NCI-H1417 (cell line): ENCODE measurements at regions not wholly inside any gene's neighbourhood (a gene's known extent, or its start where the extent isn't known, plus 50 kb on each side); places are given as distances from the start of the nearest gene placed in this dataset.
"Not testable (repeated sequence)": the region's sequence is repeated elsewhere in the genome, so short reads cannot be mapped to it uniquely, and the experiment has no call there.

Experiments
- DNase-seq, 3 experiments: peaks; one replicate each; lab custom pipeline; 2025; lab: John Stamatoyannopoulos, UW

GRCh38 chrX:113512700-113513395 lies 672.2 kb upstream of the AMOT start:
- DNase-seq: no peak

- DNase-seq: no peak
Observed at GRCh38 chrX:113510586-113510985, 670.0 kb upstream of the AMOT start.

GRCh38 chrX:113492895-113493294 lies 652.3 kb upstream of the AMOT start:
- DNase-seq: no peak

GRCh38 chrX:113473418-113473817 lies 632.8 kb upstream of the AMOT start:
- no peak for DNase-seq

- DNase-seq: not testable (repeated sequence)
Observed at GRCh38 chrX:113473015-113473414, 632.4 kb upstream of the AMOT start.

GRCh38 chrX:113470166-113470565 lies 629.5 kb upstream of the AMOT start:
- no peak for DNase-seq

GRCh38 chrX:113457719-113458118 lies 617.1 kb upstream of the AMOT start:
- no peak for DNase-seq

GRCh38 chrX:113455582-113455981 lies 615.0 kb upstream of the AMOT start:
- no peak for DNase-seq

- DNase-seq: no peak
Observed at GRCh38 chrX:113429011-113429410, 588.4 kb upstream of the AMOT start.

- DNase-seq: no peak
Observed at GRCh38 chrX:113422323-113422722, 581.7 kb upstream of the AMOT start.

GRCh38 chrX:113421432-113421831 lies 580.8 kb upstream of the AMOT start:
- no peak for DNase-seq

- DNase-seq: no peak
Observed at GRCh38 chrX:113412106-113412505, 571.5 kb upstream of the AMOT start.

- no peak for DNase-seq
Observed at GRCh38 chrX:113408843-113409242, 568.2 kb upstream of the AMOT start.

GRCh38 chrX:113400193-113400704 lies 559.6 kb upstream of the AMOT start:
- DNase-seq: no peak

- DNase-seq: no peak
Observed at GRCh38 chrX:113399506-113400192, 559.0 kb upstream of the AMOT start.

GRCh38 chrX:113392355-113392754 lies 551.7 kb upstream of the AMOT start:
- no peak for DNase-seq

GRCh38 chrX:113391875-113392274 lies 551.2 kb upstream of the AMOT start:
- no peak for DNase-seq

GRCh38 chrX:113390531-113390930 lies 549.9 kb upstream of the AMOT start:
- DNase-seq: no peak

GRCh38 chrX:113389846-113390245 lies 549.2 kb upstream of the AMOT start:
- no peak for DNase-seq

GRCh38 chrX:113384628-113385027 lies 544.0 kb upstream of the AMOT start:
- no peak for DNase-seq

- DNase-seq: not testable (repeated sequence)
Observed at GRCh38 chrX:113373421-113373820, 532.8 kb upstream of the AMOT start.

GRCh38 chrX:113370006-113370405 lies 529.4 kb upstream of the AMOT start:
- no peak for DNase-seq

- DNase-seq: no peak
Observed at GRCh38 chrX:113369056-113369455, 528.4 kb upstream of the AMOT start.

GRCh38 chrX:113353134-113353533 lies 512.5 kb upstream of the AMOT start:
- peak in 1 of 3 experiments; percentile 1 for DNase-seq
